ENCODE measurements at regions not wholly inside any gene's neighbourhood (a gene's known extent, or its start where the extent isn't known, plus 50 kb on each side); places are given as distances from the start of the nearest gene placed in this dataset.

GRCh38 chr5:167633114-167633513 lies 658.3 kb upstream of the WWC1 start:
- no peak for TF ChIP-seq EZH2phosphoT487 (conservative IDR thresholded peaks at IDR 0.05; ENCODE audit: low read length)
- no peak for TF ChIP-seq CTCF (IDR thresholded peaks at IDR 0.05; ENCODE audit: insufficient read depth, low read length, poor library complexity, severe bottlenecking)

Measured in SU-DHL-6 (cell line).